HG03045 (cell line): ENCODE measurements at regions not wholly inside any gene's neighbourhood (a gene's known extent, or its start where the extent isn't known, plus 50 kb on each side); places are given as distances from the start of the nearest gene placed in this dataset.
"Not testable (repeated sequence)": the region's sequence is repeated elsewhere in the genome, so short reads cannot be mapped to it uniquely, and the experiment has no call there.

Experiments
- ATAC-seq: cut with Tn5 transposase; IDR thresholded peaks from one replicate; pipeline ENCODE4 v1.9.1; 2021; ENCODE audit warnings: mild to moderate bottlenecking, moderate library complexity; ENCODE audit not compliant: unreplicated experiment

GRCh38 chr2:103167599-103167998 is 405.8 kb downstream of the TMEM182 start:
- ATAC-seq = no peak

GRCh38 chr2:103169861-103170260 is 408.0 kb downstream of the TMEM182 start:
- ATAC-seq = no peak

GRCh38 chr2:103172821-103173220 is 411.0 kb downstream of the TMEM182 start:
- no peak for ATAC-seq

GRCh38 chr2:103174711-103175110 is 412.9 kb downstream of the TMEM182 start:
- no peak for ATAC-seq

- no peak for ATAC-seq
Measured at GRCh38 chr2:103176294-103176915, 414.6 kb downstream of the TMEM182 start.

GRCh38 chr2:103179798-103180197 is 418.0 kb downstream of the TMEM182 start:
- ATAC-seq = no peak

GRCh38 chr2:103183061-103183460 is 421.2 kb downstream of the TMEM182 start:
- ATAC-seq = no peak

GRCh38 chr2:103196802-103197201 is 435.0 kb downstream of the TMEM182 start:
- ATAC-seq = no peak

GRCh38 chr2:103200774-103201173 is 438.9 kb downstream of the TMEM182 start:
- not testable (repeated sequence) for ATAC-seq

- ATAC-seq = no peak
Measured at GRCh38 chr2:103208916-103209315, 447.1 kb downstream of the TMEM182 start.

GRCh38 chr2:103213028-103213542 is 451.3 kb downstream of the TMEM182 start:
- ATAC-seq = no peak

GRCh38 chr2:103218516-103218915 is 456.7 kb downstream of the TMEM182 start:
- no peak for ATAC-seq

- ATAC-seq = no peak
Measured at GRCh38 chr2:103219398-103219797, 457.6 kb downstream of the TMEM182 start.

GRCh38 chr2:103222969-103223368 is 461.1 kb downstream of the TMEM182 start:
- ATAC-seq = no peak

- ATAC-seq = no peak
Measured at GRCh38 chr2:103230796-103231195, 469.0 kb downstream of the TMEM182 start.

GRCh38 chr2:103232865-103233264 is 471.0 kb downstream of the TMEM182 start:
- ATAC-seq = no peak

- no peak for ATAC-seq
Measured at GRCh38 chr2:103233691-103234090, 471.9 kb downstream of the TMEM182 start.

- no peak for ATAC-seq
Measured at GRCh38 chr2:103235283-103235682, 473.5 kb downstream of the TMEM182 start.

GRCh38 chr2:103249462-103249861 is 487.6 kb downstream of the TMEM182 start:
- no peak for ATAC-seq

GRCh38 chr2:103252781-103253180 is 490.9 kb downstream of the TMEM182 start:
- no peak for ATAC-seq

GRCh38 chr2:103254611-103255010 is 492.8 kb downstream of the TMEM182 start:
- ATAC-seq = no peak

GRCh38 chr2:103264058-103264768 is 502.4 kb downstream of the TMEM182 start:
- no peak for ATAC-seq
